PFSK-1 (cell line): ENCODE measurements at regions not wholly inside any gene's neighbourhood (a gene's known extent, or its start where the extent isn't known, plus 50 kb on each side); places are given as distances from the start of the nearest gene placed in this dataset.

Source experiments
- FOXP2 ChIP-seq: optimal IDR thresholded peaks from 2 replicates; pipeline ENCODE3; 2011; ENCODE audit warnings: borderline replicate concordance, control low read depth, inconsistent platforms; ENCODE audit not compliant: insufficient read depth; ENCODE audit errors: extremely low read length, extremely low read depth
- POLR2AphosphoS5 ChIP-seq: IDR thresholded peaks from 2 replicates; pipeline ENCODE4 v1.6.1; 2012; ENCODE audit warnings: low read depth, mild to moderate bottlenecking, control low read depth, low read length, moderate library complexity
- REST ChIP-seq, 2 experiments: IDR thresholded peaks; 2 replicates each; pipeline versions ENCODE4 v1.6.1 to v1.8.0; 2011 to 2012; ENCODE audit warnings: low read depth in 2 of 2, low read length in 2 of 2, control low read depth in 1 of 2, inconsistent platforms in 1 of 2, mild to moderate bottlenecking in 1 of 2, moderate library complexity in 1 of 2; ENCODE audit not compliant: insufficient read depth in 1 of 2

- no peak for TF ChIP-seq POLR2AphosphoS5
- no peak for TF ChIP-seq REST (IDR thresholded peaks at IDR 0.05; ENCODE audit: insufficient read depth in 1 of 2, low read depth in 2 of 2, low read length in 2 of 2)
- no peak for TF ChIP-seq FOXP2
These were observed 326.4 kb downstream of the NUAK1 start for GRCh38 chr12:105812366-105812765.
